ENCODE measurements at regions not wholly inside any gene's neighbourhood (a gene's known extent, or its start where the extent isn't known, plus 50 kb on each side); places are given as distances from the start of the nearest gene placed in this dataset.

DNA sequence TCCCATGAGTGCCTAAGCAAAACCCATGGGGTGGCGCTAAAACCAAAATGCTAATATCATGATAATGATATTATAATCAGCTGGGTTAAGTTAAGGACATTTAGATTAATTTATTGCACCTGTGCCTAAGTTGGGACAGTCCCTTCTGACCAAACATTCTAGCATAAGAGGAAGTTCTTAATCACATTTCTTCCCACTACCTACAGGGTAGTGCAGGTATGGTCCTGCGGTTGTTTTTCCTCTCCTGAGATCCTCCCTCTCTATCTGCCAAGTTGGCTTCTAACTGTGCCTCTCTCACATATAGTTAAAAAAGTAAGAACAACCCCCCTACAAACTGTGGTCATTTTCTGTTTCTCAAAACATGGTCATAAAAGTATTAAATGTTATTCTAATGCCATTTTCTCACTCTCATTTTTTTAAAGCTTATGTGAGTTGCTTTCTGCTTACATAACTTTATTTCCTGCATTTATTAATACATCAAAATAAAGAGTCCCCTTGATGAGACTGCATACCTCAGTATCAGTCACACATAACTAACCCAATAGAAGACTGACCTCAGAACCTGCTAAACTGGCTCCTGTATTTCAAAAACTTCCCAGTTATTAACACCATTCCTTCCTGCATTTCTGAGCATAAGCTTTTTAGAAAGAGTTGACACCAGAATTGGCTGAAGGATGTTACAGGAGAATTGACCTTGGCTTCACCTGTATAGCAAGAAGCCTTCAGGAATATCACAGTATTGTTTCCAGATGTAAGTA, 1332.5 kb downstream of the FSTL5 start:
- no TSS peak for BruUV-seq (replicated peaks)
- H3K9me3 Mint-ChIP-seq (ENCODE audit: unreplicated experiment), result no peaks in the 10 kb centered on the region
- no peaks in the 10 kb centered on the region for H3K27me3 ChIP-seq (replicated peaks; ENCODE audit: control insufficient read depth, insufficient read depth, low read length)
- intact Hi-C loops (cut with micrococcal nuclease; ENCODE audit: unreplicated experiment), result no loop called here
- H3K27ac Mint-ChIP-seq (ENCODE audit: unreplicated experiment), result no peak overlapping the region
- no peaks in the 10 kb centered on the region for H3K27me3 Mint-ChIP-seq (ENCODE audit: insufficient read depth, unreplicated experiment)
- TF ChIP-seq, protein P1, sequence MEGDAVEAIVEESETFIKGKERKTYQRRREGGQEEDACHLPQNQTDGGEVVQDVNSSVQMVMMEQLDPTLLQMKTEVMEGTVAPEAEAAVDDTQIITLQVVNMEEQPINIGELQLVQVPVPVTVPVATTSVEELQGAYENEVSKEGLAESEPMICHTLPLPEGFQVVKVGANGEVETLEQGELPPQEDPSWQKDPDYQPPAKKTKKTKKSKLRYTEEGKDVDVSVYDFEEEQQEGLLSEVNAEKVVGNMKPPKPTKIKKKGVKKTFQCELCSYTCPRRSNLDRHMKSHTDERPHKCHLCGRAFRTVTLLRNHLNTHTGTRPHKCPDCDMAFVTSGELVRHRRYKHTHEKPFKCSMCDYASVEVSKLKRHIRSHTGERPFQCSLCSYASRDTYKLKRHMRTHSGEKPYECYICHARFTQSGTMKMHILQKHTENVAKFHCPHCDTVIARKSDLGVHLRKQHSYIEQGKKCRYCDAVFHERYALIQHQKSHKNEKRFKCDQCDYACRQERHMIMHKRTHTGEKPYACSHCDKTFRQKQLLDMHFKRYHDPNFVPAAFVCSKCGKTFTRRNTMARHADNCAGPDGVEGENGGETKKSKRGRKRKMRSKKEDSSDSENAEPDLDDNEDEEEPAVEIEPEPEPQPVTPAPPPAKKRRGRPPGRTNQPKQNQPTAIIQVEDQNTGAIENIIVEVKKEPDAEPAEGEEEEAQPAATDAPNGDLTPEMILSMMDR (IDR thresholded peaks at IDR 0.05; ENCODE audit: insufficient read depth in 1 of 2, low read depth in 1 of 2, low read length in 1 of 2, severe bottlenecking in 1 of 2, unreplicated experiment in 1 of 2), result no peak
- H3K4me3 ChIP-seq (ENCODE audit: low read depth, low read length), result no peak overlapping the region
- DNase-seq, result no peak
- H3K9me3 ChIP-seq, result no peaks in the 10 kb centered on the region
- ChIA-PET POLR2A (no interaction called here), CTCF (no interaction called here)
- H3K36me3 Mint-ChIP-seq (ENCODE audit: insufficient read depth, unreplicated experiment), result no peaks in the 10 kb centered on the region
- H3K4me1 Mint-ChIP-seq (ENCODE audit: low read depth, unreplicated experiment), result no peaks in the 10 kb centered on the region
- no peaks in the 10 kb centered on the region for H3K4me1 ChIP-seq
- no peak overlapping the region for H3K4me3 Mint-ChIP-seq (ENCODE audit: unreplicated experiment)
- H3K36me3 ChIP-seq (ENCODE audit: control insufficient read depth, insufficient read depth, low read length), result no peaks in the 10 kb centered on the region

DNA sequence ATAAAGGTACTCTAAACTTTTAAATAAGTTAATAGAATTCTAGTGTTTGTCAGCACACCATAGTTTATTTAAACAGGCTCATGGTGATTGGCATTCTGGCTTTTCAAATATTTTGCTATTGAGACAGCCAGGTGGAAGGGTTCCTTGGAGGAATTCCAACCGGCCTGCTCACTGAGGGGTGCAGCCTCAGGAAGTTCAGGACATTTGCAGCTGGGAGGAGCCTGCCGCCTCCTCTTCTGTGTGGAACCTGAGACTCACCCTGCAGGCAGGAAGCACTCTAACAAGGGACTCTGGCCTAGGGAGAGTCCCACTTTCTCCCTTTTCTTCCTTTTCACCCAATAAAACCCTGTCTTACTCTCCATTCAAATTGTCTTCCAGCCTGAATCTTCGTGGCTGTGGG, 1328.0 kb downstream of the FSTL5 start:
- no peak overlapping the region for H3K27ac Mint-ChIP-seq (ENCODE audit: unreplicated experiment)
- H3K9me3 Mint-ChIP-seq (ENCODE audit: unreplicated experiment), result no peaks in the 10 kb centered on the region
- Histone ChIP-seq H3K36me3 (ENCODE audit: control insufficient read depth, insufficient read depth, low read length) (no peaks in the 10 kb centered on the region), H3K4me3 (ENCODE audit: low read depth, low read length) (no peak overlapping the region), H3K4me1 (no peaks in the 10 kb centered on the region), H3K27me3 (replicated peaks; ENCODE audit: control insufficient read depth, insufficient read depth, low read length) (no peaks in the 10 kb centered on the region), H3K9me3 (no peaks in the 10 kb centered on the region)
- TF ChIP-seq, protein P1 (IDR thresholded peaks at IDR 0.05; ENCODE audit: insufficient read depth in 1 of 2, low read depth in 1 of 2, low read length in 1 of 2, severe bottlenecking in 1 of 2, unreplicated experiment in 1 of 2), result no peak
- no peaks in the 10 kb centered on the region for H3K4me1 Mint-ChIP-seq (ENCODE audit: low read depth, unreplicated experiment)
- no TSS peak for BruUV-seq (replicated peaks)
- no peak for DNase-seq
- CTCF ChIA-PET, result no interaction called here
- H3K36me3 Mint-ChIP-seq (ENCODE audit: insufficient read depth, unreplicated experiment), result no peaks in the 10 kb centered on the region
- POLR2A ChIA-PET, result no interaction called here
- no peaks in the 10 kb centered on the region for H3K27me3 Mint-ChIP-seq (ENCODE audit: insufficient read depth, unreplicated experiment)
- no peak overlapping the region for H3K4me3 Mint-ChIP-seq (ENCODE audit: unreplicated experiment)
- intact Hi-C loops (cut with micrococcal nuclease; ENCODE audit: unreplicated experiment), result no loop called here

- Mint-ChIP-seq H3K4me1 (ENCODE audit: low read depth, unreplicated experiment) (no peaks in the 10 kb centered on the region), H3K36me3 (ENCODE audit: insufficient read depth, unreplicated experiment) (no peaks in the 10 kb centered on the region), H3K27me3 (ENCODE audit: insufficient read depth, unreplicated experiment) (no peaks in the 10 kb centered on the region), H3K27ac (ENCODE audit: unreplicated experiment) (no peak overlapping the region), H3K4me3 (ENCODE audit: unreplicated experiment) (no peak overlapping the region), H3K9me3 (ENCODE audit: unreplicated experiment) (no peaks in the 10 kb centered on the region)
- H3K27me3 ChIP-seq (replicated peaks; ENCODE audit: control insufficient read depth, insufficient read depth, low read length), result no peaks in the 10 kb centered on the region
- H3K9me3 ChIP-seq, result no peaks in the 10 kb centered on the region
- H3K4me1 ChIP-seq, result no peaks in the 10 kb centered on the region
- ChIA-PET POLR2A (no interaction called here), CTCF (no interaction called here)
- intact Hi-C loops (cut with micrococcal nuclease; ENCODE audit: unreplicated experiment), result no loop called here
- TF ChIP-seq, protein P1 (IDR thresholded peaks at IDR 0.05; ENCODE audit: insufficient read depth in 1 of 2, low read depth in 1 of 2, low read length in 1 of 2, severe bottlenecking in 1 of 2, unreplicated experiment in 1 of 2), result no peak
- DNase-seq, result no peak
- no peak overlapping the region for H3K4me3 ChIP-seq (ENCODE audit: low read depth, low read length)
- H3K36me3 ChIP-seq (ENCODE audit: control insufficient read depth, insufficient read depth, low read length), result no peaks in the 10 kb centered on the region
- BruUV-seq (replicated peaks), result no TSS peak
Observed at GRCh38 chr4:160836431-160836830, 1327.4 kb downstream of the FSTL5 start.

Data from Caco-2 (cell line).